CD4-positive, alpha-beta T cell (primary cell): ENCODE measurements at regions not wholly inside any gene's neighbourhood (a gene's known extent, or its start where the extent isn't known, plus 50 kb on each side); places are given as distances from the start of the nearest gene placed in this dataset.

Experiments
- ATAC-seq: fragments of 200-7000 bp; cut with Tn5 transposase; one replicate; pipeline ENCODE4 v1.10.0; 2022; ENCODE audit warnings: mild to moderate bottlenecking; ENCODE audit not compliant: poor library complexity
- CTCF ChIA-PET: fragments of 350-600 bp; sonication (Branson Sonifier 250); formaldehyde crosslinking; loops from one replicate; lab custom pipeline; 2021; ENCODE audit warnings: antibody characterized with exemption, inconsistent platforms; lab: Charles Lee
- POLR2A ChIA-PET: fragments of 350-600 bp; sonication (Branson Sonifier 250); formaldehyde crosslinking; loops from one replicate; lab custom pipeline; 2021; ENCODE audit warnings: antibody characterized with exemption, inconsistent platforms; lab: Charles Lee
- DNase-seq, 14 experiments: peaks; one replicate each; pipeline ENCODE4 v3.0.0-alpha.2; 2013 to 2020; ENCODE audit warnings: mixed read lengths in 2 of 14
- H3K27ac ChIP-seq, 2 donors: one replicate each; pipeline versions ENCODE4 v1.5.1 to v1.7.0; 2013; ENCODE audit warnings: low read length in 2 of 2, low read depth in 1 of 2, mild to moderate bottlenecking in 1 of 2
- H3K27me3 ChIP-seq, 2 experiments: 1 replicate in 1 of 2; 2 replicates in 1 of 2; pipeline versions ENCODE4 v1.6.1 to v1.7.0; 2013; ENCODE audit warnings: low read length in 2 of 2, control low read depth in 1 of 2, mild to moderate bottlenecking in 1 of 2, moderate library complexity in 1 of 2; ENCODE audit not compliant: insufficient read depth in 2 of 2, control insufficient read depth in 1 of 2
- H3K36me3 ChIP-seq: one replicate; pipeline ENCODE4 v1.6.1; 2013; ENCODE audit warnings: low read length, control low read depth; ENCODE audit not compliant: insufficient read depth
- H3K4me1 ChIP-seq: one replicate; pipeline ENCODE4 v1.6.1; 2013; ENCODE audit warnings: low read length, control low read depth; ENCODE audit not compliant: insufficient read depth
- H3K4me3 ChIP-seq: one replicate; pipeline ENCODE4 v1.5.1; 2013; ENCODE audit warnings: mild to moderate bottlenecking, low read length, moderate library complexity
- H3K9me3 ChIP-seq, 2 experiments: 1 replicate in 1 of 2; 2 replicates in 1 of 2; pipeline versions ENCODE4 v1.6.1 to v1.7.0; 2013; ENCODE audit warnings: low read length in 2 of 2, mild to moderate bottlenecking in 2 of 2, control low read depth in 1 of 2, moderate library complexity in 1 of 2; ENCODE audit not compliant: control insufficient read depth in 1 of 2, insufficient read depth in 1 of 2
- H3K27ac Mint-ChIP-seq: one replicate; pipeline ENCODE4 v1.8.0; 2020; ENCODE audit warnings: mixed read lengths
- H3K27me3 Mint-ChIP-seq: one replicate; pipeline ENCODE4 v1.8.0; 2021; ENCODE audit warnings: mixed read lengths
- H3K36me3 Mint-ChIP-seq: one replicate; pipeline ENCODE4 v1.8.0; 2021; ENCODE audit warnings: low read depth, mixed read lengths
- H3K4me1 Mint-ChIP-seq: one replicate; pipeline ENCODE4 v1.8.0; 2021; ENCODE audit warnings: low read depth, mixed read lengths
- H3K4me3 Mint-ChIP-seq: one replicate; pipeline ENCODE4 v1.8.0; 2020; ENCODE audit warnings: mild to moderate bottlenecking, mixed read lengths
- H3K9me3 Mint-ChIP-seq: one replicate; pipeline ENCODE4 v1.8.0; 2020; ENCODE audit warnings: mixed read lengths
- intact Hi-C, 2 experiments: fragments of 100-400 bp; cut with DNase I in 1 of 2; cut with micrococcal nuclease in 1 of 2; formaldehyde crosslinking; loops; one replicate each; pipeline versions ENCODE4 v1.15.1 to v1.9.0; 2023 to 2025; cut with DNase I, micrococcal nuclease
- TF ChIP-seq, protein P1 (sequence below): fragments of 200-600 bp; IDR thresholded peaks from one replicate; pipeline ENCODE4 v1.8.0; 2022; ENCODE audit warnings: antibody characterized with exemption, mild to moderate bottlenecking

DNA sequence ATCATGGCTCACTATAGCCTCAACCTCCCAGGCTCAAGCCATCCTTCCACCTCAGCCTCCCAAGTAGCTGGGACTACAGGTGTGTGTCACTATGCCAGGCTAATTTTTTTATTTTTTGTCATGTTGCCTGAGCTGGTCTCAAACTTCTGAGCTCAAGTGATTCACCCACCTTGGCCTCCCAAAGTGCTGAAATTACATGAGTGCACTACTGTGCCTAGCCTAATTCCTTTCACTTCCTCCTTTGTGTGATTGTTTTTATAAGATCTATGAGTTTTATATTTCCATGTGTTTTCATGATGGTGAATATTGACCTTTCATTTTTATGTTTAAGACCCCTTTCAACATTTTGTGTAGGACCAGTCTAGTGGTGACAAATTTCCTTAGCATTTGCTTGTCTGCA, 55.2 kb upstream of the IL12B start:
- Mint-ChIP-seq H3K36me3 (peaks cover 17% of the 10 kb centered on the region), H3K27me3 (no peaks in the 10 kb centered on the region), H3K4me1 (no peaks in the 10 kb centered on the region), H3K27ac (no peak overlapping the region), H3K4me3 (no peak overlapping the region), H3K9me3 (peaks cover 25% of the 10 kb centered on the region)
- Histone ChIP-seq H3K27me3 (no peaks in the 10 kb centered on the region), H3K36me3 (no peaks in the 10 kb centered on the region), H3K4me3 (no peak overlapping the region), H3K9me3 (peaks cover 23 to 31% of the 10 kb centered on the region in 2 experiments), H3K27ac (no peak overlapping the region), H3K4me1 (no peaks in the 10 kb centered on the region)
- TF ChIP-seq, protein P1, sequence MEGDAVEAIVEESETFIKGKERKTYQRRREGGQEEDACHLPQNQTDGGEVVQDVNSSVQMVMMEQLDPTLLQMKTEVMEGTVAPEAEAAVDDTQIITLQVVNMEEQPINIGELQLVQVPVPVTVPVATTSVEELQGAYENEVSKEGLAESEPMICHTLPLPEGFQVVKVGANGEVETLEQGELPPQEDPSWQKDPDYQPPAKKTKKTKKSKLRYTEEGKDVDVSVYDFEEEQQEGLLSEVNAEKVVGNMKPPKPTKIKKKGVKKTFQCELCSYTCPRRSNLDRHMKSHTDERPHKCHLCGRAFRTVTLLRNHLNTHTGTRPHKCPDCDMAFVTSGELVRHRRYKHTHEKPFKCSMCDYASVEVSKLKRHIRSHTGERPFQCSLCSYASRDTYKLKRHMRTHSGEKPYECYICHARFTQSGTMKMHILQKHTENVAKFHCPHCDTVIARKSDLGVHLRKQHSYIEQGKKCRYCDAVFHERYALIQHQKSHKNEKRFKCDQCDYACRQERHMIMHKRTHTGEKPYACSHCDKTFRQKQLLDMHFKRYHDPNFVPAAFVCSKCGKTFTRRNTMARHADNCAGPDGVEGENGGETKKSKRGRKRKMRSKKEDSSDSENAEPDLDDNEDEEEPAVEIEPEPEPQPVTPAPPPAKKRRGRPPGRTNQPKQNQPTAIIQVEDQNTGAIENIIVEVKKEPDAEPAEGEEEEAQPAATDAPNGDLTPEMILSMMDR = no peak
- ChIA-PET POLR2A (no interaction called here), CTCF (interaction anchor here (1.0 kb wide), 1 partner anchor 61 kb away, joined by 3 read pairs; no protein-coding TSS in a partner anchor)
- ATAC-seq (no peak), DNase-seq (no peak)
- intact Hi-C loops = no loop called here

DNA sequence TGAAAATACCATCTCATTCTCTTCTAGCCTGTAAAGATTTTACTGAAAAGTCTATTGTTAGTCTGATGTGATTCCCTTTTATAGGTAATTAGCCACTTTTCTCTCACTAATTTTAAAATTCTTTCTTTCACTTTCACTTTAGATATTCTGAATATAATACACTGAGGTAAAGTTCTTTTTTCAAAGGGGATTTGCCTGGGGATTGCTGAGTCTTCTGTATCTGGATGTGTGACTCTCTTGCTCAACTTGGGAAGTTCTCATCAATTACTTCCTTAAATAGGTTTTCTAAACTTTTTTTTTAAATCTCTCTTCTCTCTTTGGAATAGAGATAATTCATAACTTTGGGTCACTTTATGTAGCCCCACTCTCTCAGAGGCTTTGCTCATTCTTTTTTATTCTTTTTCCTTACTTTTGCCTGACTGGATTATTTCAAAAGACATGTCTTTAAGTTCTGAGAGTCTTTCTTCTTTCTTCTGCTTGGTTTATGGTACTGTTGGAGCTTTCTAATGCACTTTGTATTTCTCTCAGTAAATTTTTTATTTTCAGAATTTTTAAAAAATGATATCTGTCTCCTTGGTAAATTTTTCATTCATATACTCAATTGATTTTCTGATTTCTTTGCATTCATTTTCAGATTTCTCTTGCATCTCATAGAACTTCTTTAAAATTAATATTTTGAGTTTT, 55.9 kb upstream of the IL12B start:
- Histone ChIP-seq H3K9me3 (peaks cover 23 to 31% of the 10 kb centered on the region in 2 experiments), H3K4me1 (no peaks in the 10 kb centered on the region), H3K36me3 (no peaks in the 10 kb centered on the region), H3K27me3 (no peaks in the 10 kb centered on the region), H3K27ac (no peak overlapping the region), H3K4me3 (no peak overlapping the region)
- peaks cover 17% of the 10 kb centered on the region for H3K36me3 Mint-ChIP-seq
- ATAC-seq (no peak), DNase-seq (no peak)
- H3K4me3 Mint-ChIP-seq = no peak overlapping the region
- ChIA-PET CTCF (interaction anchor here (1.0 kb wide), 1 partner anchor 62 kb away, joined by 3 read pairs; no protein-coding TSS in a partner anchor), POLR2A (no interaction called here)
- TF ChIP-seq, protein P1 = no peak
- intact Hi-C loops = no loop called here
- H3K4me1 Mint-ChIP-seq = no peaks in the 10 kb centered on the region
- H3K27ac Mint-ChIP-seq = no peak overlapping the region
- no peaks in the 10 kb centered on the region for H3K27me3 Mint-ChIP-seq
- peaks cover 25% of the 10 kb centered on the region for H3K9me3 Mint-ChIP-seq

DNA sequence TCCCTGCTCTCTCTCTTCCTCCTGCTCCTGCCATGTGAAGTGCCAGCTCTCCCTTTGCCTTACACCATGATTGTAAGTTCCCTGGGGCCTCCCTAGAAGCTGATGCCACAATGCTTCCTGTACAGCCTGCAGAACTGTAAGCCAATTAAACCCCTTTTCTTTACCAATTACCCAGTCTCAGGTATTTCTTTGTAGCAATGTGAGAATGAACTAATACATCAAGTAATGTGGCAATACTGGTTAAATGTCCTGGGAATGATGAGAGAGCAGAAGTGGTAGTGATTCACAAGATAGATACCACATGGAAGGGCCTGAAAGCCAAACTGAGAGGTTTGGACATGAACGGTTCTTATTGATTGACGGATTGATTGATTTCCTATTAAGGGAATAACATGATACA, 62.6 kb upstream of the IL12B start:
- no peaks in the 10 kb centered on the region for H3K4me1 ChIP-seq
- H3K9me3 ChIP-seq = peaks cover 0 to under 1% of the 10 kb centered on the region in 2 experiments
- Mint-ChIP-seq H3K4me3 (no peak overlapping the region), H3K4me1 (no peaks in the 10 kb centered on the region), H3K27ac (no peak overlapping the region), H3K36me3 (peaks cover 4% of the 10 kb centered on the region), H3K9me3 (peaks cover 8% of the 10 kb centered on the region), H3K27me3 (peaks cover 14% of the 10 kb centered on the region)
- H3K36me3 ChIP-seq = no peaks in the 10 kb centered on the region
- TF ChIP-seq, protein P1 = no peak
- H3K27ac ChIP-seq = no peak overlapping the region
- no peak overlapping the region for H3K4me3 ChIP-seq
- no peaks in the 10 kb centered on the region for H3K27me3 ChIP-seq
- ATAC-seq = no peak
- ChIA-PET CTCF (no interaction called here), POLR2A (no interaction called here)
- no peak for DNase-seq
- intact Hi-C loops = no loop called here
